WTC11 (cell line): ENCODE measurements at regions not wholly inside any gene's neighbourhood (a gene's known extent, or its start where the extent isn't known, plus 50 kb on each side); places are given as distances from the start of the nearest gene placed in this dataset.

Experiments
- ATAC-seq: fragments of 200-7000 bp; cut with Tn5 transposase; 2 replicates; pipeline ENCODE4 v1.10.0; 2021; ENCODE audit warnings: mild to moderate bottlenecking, moderate library complexity
- CTCF ChIA-PET: fragments of 300-600 bp; sonication (Branson Sonifier 250); formaldehyde crosslinking; loops from one replicate; lab custom pipeline; 2021; ENCODE audit warnings: antibody characterized with exemption; lab: Charles Lee
- POLR2A ChIA-PET: fragments of 350-600 bp; sonication (Branson Sonifier 250); formaldehyde crosslinking; loops from one replicate; lab custom pipeline; 2021; ENCODE audit warnings: antibody characterized with exemption; lab: Charles Lee
- DNase-seq: peaks from one replicate; pipeline ENCODE4 v3.0.0; 2021; ENCODE audit warnings: low spot score
- H3K27ac Mint-ChIP-seq: 2 replicates; pipeline ENCODE4 v1.8.0; 2021; ENCODE audit warnings: mixed read lengths
- H3K27me3 Mint-ChIP-seq: 2 replicates; pipeline ENCODE4 v1.8.0; 2021; ENCODE audit warnings: low read depth, mild to moderate bottlenecking, moderate library complexity, mixed read lengths
- H3K36me3 Mint-ChIP-seq: 2 replicates; pipeline ENCODE4 v1.8.0; 2021; ENCODE audit warnings: mixed read lengths
- H3K4me1 Mint-ChIP-seq: 2 replicates; pipeline ENCODE4 v1.8.0; 2022; ENCODE audit warnings: mixed read lengths
- H3K4me3 Mint-ChIP-seq: 2 replicates; pipeline ENCODE4 v1.8.0; 2021; ENCODE audit warnings: mild to moderate bottlenecking, moderate library complexity, mixed read lengths
- H3K9me3 Mint-ChIP-seq: 2 replicates; pipeline ENCODE4 v1.8.0; 2021; ENCODE audit warnings: mixed read lengths
- FOXJ3 ChIP-seq: sonication (generic); formaldehyde crosslinking; IDR thresholded peaks from 2 replicates; pipeline ENCODE4 v1.9.0; 2021; ENCODE audit warnings: missing genetic modification reagents, mild to moderate bottlenecking, borderline replicate concordance
- FOXP1 ChIP-seq: sonication (generic); formaldehyde crosslinking; IDR thresholded peaks from 2 replicates; pipeline ENCODE4 v1.8.0; 2022; ENCODE audit warnings: missing genetic modification reagents, mild to moderate bottlenecking, moderate library complexity, borderline replicate concordance
- IRF1 ChIP-seq: sonication (generic); formaldehyde crosslinking; IDR thresholded peaks from 2 replicates; pipeline ENCODE4 v1.8.0; 2023; ENCODE audit warnings: missing genetic modification reagents
- KAT7 ChIP-seq: sonication (generic); formaldehyde crosslinking; IDR thresholded peaks from 2 replicates; pipeline ENCODE4 v1.8.1; 2023; ENCODE audit warnings: missing genetic modification reagents, mild to moderate bottlenecking, borderline replicate concordance
- MXD4 ChIP-seq: fragments of 250-450 bp; sonication (Bioruptor Pico); IDR thresholded peaks from 2 replicates; pipeline ENCODE4 v1.8.0; 2021; ENCODE audit warnings: mild to moderate bottlenecking, moderate library complexity, borderline replicate concordance
- NR3C1 ChIP-seq: sonication (generic); formaldehyde crosslinking; conservative IDR thresholded peaks from 2 replicates; pipeline ENCODE4 v1.8.1; 2023; ENCODE audit warnings: low read depth, mild to moderate bottlenecking, missing genetic modification reagents
- PRRX2 ChIP-seq: fragments of 250-450 bp; sonication (Bioruptor Pico); IDR thresholded peaks from 2 replicates; pipeline ENCODE4 v1.8.0; 2021; ENCODE audit warnings: mild to moderate bottlenecking
- SOX15 ChIP-seq: fragments of 250-450 bp; sonication (Bioruptor Pico); IDR thresholded peaks from 2 replicates; pipeline ENCODE4 v1.9.0; 2021; ENCODE audit warnings: mild to moderate bottlenecking
- SP1 ChIP-seq: sonication (generic); formaldehyde crosslinking; conservative IDR thresholded peaks from 2 replicates; pipeline ENCODE4 v1.8.1; 2022; ENCODE audit warnings: missing genetic modification reagents
- TEAD1 ChIP-seq: sonication (generic); formaldehyde crosslinking; IDR thresholded peaks from 2 replicates; pipeline ENCODE4 v1.8.0; 2022; ENCODE audit warnings: mild to moderate bottlenecking, missing genetic modification reagents
- TEAD4 ChIP-seq: sonication (generic); formaldehyde crosslinking; IDR thresholded peaks from 2 replicates; pipeline ENCODE4 v1.8.0; 2022; ENCODE audit warnings: mild to moderate bottlenecking, missing genetic modification reagents
- ZNF416 ChIP-seq: fragments of 250-450 bp; sonication (Bioruptor Pico); IDR thresholded peaks from 2 replicates; pipeline ENCODE4 v1.9.0; 2021; ENCODE audit warnings: mild to moderate bottlenecking, inconsistent platforms
- ZNF425 ChIP-seq: fragments of 250-450 bp; sonication (Bioruptor Pico); conservative IDR thresholded peaks from 2 replicates; pipeline ENCODE4 v1.9.0; 2021; ENCODE audit warnings: mild to moderate bottlenecking
- ZNF532 ChIP-seq: fragments of 250-450 bp; sonication (Bioruptor Pico); IDR thresholded peaks from 2 replicates; pipeline ENCODE4 v1.9.0; 2021; ENCODE audit warnings: mild to moderate bottlenecking, borderline replicate concordance
- TF ChIP-seq, protein P1 (sequence below): sonication (generic); formaldehyde crosslinking; IDR thresholded peaks from 2 replicates; pipeline ENCODE4 v1.8.1; 2023; ENCODE audit warnings: mild to moderate bottlenecking, moderate library complexity, missing genetic modification reagents
- TF ChIP-seq, protein P2 (sequence below): sonication (generic); formaldehyde crosslinking; IDR thresholded peaks from 2 replicates; pipeline ENCODE4 v1.8.0; 2022; ENCODE audit warnings: mild to moderate bottlenecking, missing genetic modification reagents
- TF ChIP-seq, protein P3 (sequence below): sonication (generic); formaldehyde crosslinking; IDR thresholded peaks from 2 replicates; pipeline ENCODE4 v1.8.1; 2022; ENCODE audit warnings: mild to moderate bottlenecking, moderate library complexity, missing genetic modification reagents
- TF ChIP-seq, protein P4 (sequence below): sonication (generic); formaldehyde crosslinking; IDR thresholded peaks from 2 replicates; pipeline ENCODE4 v1.8.0; 2023; ENCODE audit warnings: missing genetic modification reagents, mild to moderate bottlenecking, borderline replicate concordance
- TF ChIP-seq, protein P5 (sequence below): sonication (generic); formaldehyde crosslinking; IDR thresholded peaks from 2 replicates; pipeline ENCODE4 v1.8.0; 2022; ENCODE audit warnings: missing genetic modification reagents

DNA sequence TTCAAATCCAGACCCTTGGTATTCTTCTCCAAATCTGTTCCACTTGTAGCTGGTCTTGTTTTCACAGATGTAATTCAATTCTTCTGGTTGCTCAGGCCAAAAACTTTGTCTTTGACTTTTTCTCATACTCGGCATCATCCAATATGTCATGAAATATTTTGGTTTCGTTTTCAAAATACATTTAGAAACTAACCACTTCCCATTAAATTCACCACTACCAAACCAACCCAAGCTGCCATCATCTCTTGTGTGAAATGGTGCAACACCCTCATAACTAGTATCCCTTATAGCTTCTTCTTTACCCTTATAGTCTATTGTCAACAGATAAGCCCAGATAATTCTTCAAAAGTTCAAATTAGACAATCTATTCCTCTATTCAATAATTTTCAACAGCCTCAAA lies 192.1 kb downstream of the PRR32 start:
- H3K9me3 Mint-ChIP-seq, result peaks cover 12% of the 10 kb centered on the region
- no peak for TF ChIP-seq MXD4 (CRISPR knock-in tag)
- TF ChIP-seq SOX15 (CRISPR knock-in tag), result no peak
- no peak for TF ChIP-seq FOXP1
- TF ChIP-seq KAT7 (CRISPR knock-in tag), result no peak
- no peak for TF ChIP-seq SP1 (CRISPR knock-in tag)
- TF ChIP-seq, protein P1, sequence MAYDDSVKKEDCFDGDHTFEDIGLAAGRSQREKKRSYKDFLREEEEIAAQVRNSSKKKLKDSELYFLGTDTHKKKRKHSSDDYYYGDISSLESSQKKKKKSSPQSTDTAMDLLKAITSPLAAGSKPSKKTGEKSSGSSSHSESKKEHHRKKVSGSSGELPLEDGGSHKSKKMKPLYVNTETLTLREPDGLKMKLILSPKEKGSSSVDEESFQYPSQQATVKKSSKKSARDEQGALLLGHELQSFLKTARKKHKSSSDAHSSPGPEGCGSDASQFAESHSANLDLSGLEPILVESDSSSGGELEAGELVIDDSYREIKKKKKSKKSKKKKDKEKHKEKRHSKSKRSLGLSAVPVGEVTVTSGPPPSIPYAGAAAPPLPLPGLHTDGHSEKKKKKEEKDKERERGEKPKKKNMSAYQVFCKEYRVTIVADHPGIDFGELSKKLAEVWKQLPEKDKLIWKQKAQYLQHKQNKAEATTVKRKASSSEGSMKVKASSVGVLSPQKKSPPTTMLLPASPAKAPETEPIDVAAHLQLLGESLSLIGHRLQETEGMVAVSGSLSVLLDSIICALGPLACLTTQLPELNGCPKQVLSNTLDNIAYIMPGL (CRISPR knock-in tag), result no peak
- no peak for TF ChIP-seq ZNF416 (CRISPR knock-in tag)
- no peak for TF ChIP-seq NR3C1
- TF ChIP-seq, protein P2, sequence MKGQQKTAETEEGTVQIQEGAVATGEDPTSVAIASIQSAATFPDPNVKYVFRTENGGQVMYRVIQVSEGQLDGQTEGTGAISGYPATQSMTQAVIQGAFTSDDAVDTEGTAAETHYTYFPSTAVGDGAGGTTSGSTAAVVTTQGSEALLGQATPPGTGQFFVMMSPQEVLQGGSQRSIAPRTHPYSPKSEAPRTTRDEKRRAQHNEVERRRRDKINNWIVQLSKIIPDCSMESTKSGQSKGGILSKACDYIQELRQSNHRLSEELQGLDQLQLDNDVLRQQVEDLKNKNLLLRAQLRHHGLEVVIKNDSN (CRISPR knock-in tag), result no peak
- TF ChIP-seq, protein P3, sequence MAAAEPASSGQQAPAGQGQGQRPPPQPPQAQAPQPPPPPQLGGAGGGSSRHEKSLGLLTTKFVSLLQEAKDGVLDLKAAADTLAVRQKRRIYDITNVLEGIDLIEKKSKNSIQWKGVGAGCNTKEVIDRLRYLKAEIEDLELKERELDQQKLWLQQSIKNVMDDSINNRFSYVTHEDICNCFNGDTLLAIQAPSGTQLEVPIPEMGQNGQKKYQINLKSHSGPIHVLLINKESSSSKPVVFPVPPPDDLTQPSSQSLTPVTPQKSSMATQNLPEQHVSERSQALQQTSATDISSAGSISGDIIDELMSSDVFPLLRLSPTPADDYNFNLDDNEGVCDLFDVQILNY (CRISPR knock-in tag), result no peak
- TF ChIP-seq, protein P4, sequence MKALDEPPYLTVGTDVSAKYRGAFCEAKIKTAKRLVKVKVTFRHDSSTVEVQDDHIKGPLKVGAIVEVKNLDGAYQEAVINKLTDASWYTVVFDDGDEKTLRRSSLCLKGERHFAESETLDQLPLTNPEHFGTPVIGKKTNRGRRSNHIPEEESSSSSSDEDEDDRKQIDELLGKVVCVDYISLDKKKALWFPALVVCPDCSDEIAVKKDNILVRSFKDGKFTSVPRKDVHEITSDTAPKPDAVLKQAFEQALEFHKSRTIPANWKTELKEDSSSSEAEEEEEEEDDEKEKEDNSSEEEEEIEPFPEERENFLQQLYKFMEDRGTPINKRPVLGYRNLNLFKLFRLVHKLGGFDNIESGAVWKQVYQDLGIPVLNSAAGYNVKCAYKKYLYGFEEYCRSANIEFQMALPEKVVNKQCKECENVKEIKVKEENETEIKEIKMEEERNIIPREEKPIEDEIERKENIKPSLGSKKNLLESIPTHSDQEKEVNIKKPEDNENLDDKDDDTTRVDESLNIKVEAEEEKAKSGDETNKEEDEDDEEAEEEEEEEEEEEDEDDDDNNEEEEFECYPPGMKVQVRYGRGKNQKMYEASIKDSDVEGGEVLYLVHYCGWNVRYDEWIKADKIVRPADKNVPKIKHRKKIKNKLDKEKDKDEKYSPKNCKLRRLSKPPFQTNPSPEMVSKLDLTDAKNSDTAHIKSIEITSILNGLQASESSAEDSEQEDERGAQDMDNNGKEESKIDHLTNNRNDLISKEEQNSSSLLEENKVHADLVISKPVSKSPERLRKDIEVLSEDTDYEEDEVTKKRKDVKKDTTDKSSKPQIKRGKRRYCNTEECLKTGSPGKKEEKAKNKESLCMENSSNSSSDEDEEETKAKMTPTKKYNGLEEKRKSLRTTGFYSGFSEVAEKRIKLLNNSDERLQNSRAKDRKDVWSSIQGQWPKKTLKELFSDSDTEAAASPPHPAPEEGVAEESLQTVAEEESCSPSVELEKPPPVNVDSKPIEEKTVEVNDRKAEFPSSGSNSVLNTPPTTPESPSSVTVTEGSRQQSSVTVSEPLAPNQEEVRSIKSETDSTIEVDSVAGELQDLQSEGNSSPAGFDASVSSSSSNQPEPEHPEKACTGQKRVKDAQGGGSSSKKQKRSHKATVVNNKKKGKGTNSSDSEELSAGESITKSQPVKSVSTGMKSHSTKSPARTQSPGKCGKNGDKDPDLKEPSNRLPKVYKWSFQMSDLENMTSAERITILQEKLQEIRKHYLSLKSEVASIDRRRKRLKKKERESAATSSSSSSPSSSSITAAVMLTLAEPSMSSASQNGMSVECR, result no peak
- no peak for TF ChIP-seq PRRX2
- no peak for TF ChIP-seq FOXJ3 (CRISPR knock-in tag)
- TF ChIP-seq ZNF425 (CRISPR knock-in tag), result no peak
- TF ChIP-seq IRF1 (CRISPR knock-in tag), result no peak
- no peak for TF ChIP-seq TEAD4 (CRISPR knock-in tag)
- no peak for TF ChIP-seq ZNF532 (CRISPR knock-in tag)
- TF ChIP-seq, protein P5, sequence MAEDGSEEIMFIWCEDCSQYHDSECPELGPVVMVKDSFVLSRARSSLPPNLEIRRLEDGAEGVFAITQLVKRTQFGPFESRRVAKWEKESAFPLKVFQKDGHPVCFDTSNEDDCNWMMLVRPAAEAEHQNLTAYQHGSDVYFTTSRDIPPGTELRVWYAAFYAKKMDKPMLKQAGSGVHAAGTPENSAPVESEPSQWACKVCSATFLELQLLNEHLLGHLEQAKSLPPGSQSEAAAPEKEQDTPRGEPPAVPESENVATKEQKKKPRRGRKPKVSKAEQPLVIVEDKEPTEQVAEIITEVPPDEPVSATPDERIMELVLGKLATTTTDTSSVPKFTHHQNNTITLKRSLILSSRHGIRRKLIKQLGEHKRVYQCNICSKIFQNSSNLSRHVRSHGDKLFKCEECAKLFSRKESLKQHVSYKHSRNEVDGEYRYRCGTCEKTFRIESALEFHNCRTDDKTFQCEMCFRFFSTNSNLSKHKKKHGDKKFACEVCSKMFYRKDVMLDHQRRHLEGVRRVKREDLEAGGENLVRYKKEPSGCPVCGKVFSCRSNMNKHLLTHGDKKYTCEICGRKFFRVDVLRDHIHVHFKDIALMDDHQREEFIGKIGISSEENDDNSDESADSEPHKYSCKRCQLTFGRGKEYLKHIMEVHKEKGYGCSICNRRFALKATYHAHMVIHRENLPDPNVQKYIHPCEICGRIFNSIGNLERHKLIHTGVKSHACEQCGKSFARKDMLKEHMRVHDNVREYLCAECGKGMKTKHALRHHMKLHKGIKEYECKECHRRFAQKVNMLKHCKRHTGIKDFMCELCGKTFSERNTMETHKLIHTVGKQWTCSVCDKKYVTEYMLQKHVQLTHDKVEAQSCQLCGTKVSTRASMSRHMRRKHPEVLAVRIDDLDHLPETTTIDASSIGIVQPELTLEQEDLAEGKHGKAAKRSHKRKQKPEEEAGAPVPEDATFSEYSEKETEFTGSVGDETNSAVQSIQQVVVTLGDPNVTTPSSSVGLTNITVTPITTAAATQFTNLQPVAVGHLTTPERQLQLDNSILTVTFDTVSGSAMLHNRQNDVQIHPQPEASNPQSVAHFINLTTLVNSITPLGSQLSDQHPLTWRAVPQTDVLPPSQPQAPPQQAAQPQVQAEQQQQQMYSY, result no peak
- no peak for TF ChIP-seq TEAD1 (CRISPR knock-in tag)
- ChIA-PET CTCF (no interaction called here), POLR2A (no interaction called here)
- ATAC-seq, result no peak
- no peaks in the 10 kb centered on the region for H3K27me3 Mint-ChIP-seq
- 0 out of 2 replicates have a peak, but pooled peaks cover 3% of the 10 kb centered on the region for H3K36me3 Mint-ChIP-seq
- H3K4me3 Mint-ChIP-seq, result no peak overlapping the region
- DNase-seq, result no peak
- no peak overlapping the region for H3K27ac Mint-ChIP-seq
- no peaks in the 10 kb centered on the region for H3K4me1 Mint-ChIP-seq
